ENCODE measurements at regions not wholly inside any gene's neighbourhood (a gene's known extent, or its start where the extent isn't known, plus 50 kb on each side); places are given as distances from the start of the nearest gene placed in this dataset.

DNA sequence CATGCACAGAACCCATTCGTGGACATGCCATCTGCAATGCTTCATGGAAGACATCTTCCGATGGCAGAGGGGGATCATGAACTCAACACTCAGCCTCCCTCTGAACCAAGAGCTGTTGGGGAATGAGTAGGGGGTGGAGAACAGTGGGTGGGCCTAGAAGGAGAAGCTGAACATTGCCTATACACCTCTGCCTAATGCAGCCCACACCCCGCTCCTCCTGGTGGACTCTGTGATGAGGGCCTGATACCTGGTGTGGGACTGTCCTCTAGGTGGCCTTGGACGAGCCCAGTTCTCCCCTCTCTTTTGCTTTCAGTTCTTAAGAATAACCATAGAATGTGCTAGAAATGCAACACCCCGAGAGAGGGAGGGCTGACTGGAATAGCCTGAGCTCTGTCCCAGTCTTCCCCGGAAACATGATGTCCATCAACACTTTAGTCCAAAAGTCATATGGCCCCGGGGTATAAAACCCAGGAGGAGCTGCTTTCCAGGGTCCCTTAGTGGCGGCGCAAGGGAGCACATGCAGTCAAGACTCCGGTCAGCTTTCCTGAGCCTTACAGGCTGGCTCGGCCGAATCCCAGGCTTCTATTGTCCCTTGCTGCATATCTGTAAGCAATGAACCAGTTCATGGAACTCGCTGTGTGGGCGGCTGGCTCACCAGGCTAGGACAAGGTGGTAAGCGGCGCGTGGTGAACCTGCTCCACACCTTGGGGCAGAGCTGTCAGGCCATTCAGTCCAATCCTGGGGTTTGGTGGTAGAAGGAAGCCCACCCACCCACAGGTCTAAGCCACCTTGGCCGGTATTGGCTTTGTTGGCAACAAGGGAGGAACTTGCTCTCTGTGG, 216.9 kb downstream of the CTTN start:
- Mint-ChIP-seq H3K27me3 (peaks cover 2% of the 10 kb centered on the region), H3K4me3 (no peak overlapping the region), H3K36me3 (no peaks in the 10 kb centered on the region), H3K27ac (no peak overlapping the region), H3K9me3 (peaks cover 2% of the 10 kb centered on the region), H3K4me1 (ENCODE audit: low read depth) (no peaks in the 10 kb centered on the region)
- DNase-seq = no peak
- ChIA-PET CTCF (no interaction called here), POLR2A (no interaction called here)
- intact Hi-C loops (cut with micrococcal nuclease) = no loop called here

DNA sequence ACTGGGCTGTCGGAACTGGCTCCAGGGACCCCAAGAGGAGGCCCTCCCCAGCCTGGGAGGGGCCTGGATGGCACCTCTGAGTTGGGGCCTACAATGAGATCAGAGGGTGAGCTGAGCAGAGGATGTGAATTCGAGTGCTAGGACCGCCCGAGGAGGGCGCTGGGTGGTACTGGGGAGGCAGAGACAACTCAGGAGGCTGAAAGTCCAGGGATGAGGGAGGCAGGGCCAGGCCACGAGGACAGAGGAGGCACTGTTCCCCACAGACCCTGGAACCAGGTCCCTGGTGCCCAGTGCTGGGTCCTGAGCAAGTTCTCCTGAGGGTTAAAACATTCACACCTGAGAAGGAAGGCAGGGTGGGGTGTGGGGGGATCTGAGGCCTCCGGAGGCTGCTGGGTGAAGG, 218.0 kb downstream of the CTTN start:
- H3K9me3 Mint-ChIP-seq = peaks cover 7% of the 10 kb centered on the region
- intact Hi-C loops (cut with micrococcal nuclease) = no loop called here
- no peaks in the 10 kb centered on the region for H3K4me1 Mint-ChIP-seq (ENCODE audit: low read depth)
- H3K4me3 Mint-ChIP-seq = no peak overlapping the region
- no peaks in the 10 kb centered on the region for H3K36me3 Mint-ChIP-seq
- no peak for DNase-seq
- CTCF ChIA-PET = no interaction called here
- POLR2A ChIA-PET = no interaction called here
- H3K27ac Mint-ChIP-seq = no peak overlapping the region
- no peaks in the 10 kb centered on the region for H3K27me3 Mint-ChIP-seq

DNA sequence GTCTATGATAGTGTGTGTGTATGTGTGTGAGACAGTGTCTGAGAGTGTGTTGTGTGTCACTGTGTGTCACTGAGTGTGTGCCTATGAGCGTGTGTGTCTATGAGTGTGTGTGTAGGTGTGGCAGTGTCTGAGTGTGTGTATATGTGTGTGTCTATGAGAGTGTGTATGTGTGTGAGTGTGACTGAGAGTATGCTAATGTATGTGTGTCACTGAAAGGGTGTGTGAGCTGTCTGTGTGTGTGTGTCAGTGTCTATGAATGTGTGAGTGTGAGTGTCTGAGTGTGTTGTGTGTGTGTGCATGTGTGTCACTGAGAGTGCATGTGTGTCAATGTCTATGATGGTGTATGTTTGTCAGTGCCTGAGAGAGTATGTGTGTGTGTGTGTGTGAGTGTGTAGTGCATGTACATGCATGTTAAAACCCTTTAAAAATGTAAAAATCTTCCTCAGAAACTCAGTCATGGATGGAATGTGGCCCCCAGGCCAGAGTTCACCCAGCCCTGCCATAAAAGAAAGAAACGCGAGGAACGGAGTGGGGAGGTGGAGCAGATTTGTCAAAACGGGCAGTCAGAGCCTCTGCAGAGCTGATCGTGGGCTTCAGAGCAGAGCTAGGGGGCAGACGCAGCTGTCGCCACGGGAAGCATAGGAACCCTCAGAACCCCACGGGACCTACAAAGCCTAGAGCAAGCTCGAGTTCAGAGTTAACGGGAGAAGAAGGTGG, 218.8 kb downstream of the CTTN start:
- ChIA-PET CTCF (no interaction called here), POLR2A (no interaction called here)
- peaks cover 7% of the 10 kb centered on the region for H3K9me3 Mint-ChIP-seq
- no peak overlapping the region for H3K27ac Mint-ChIP-seq
- H3K36me3 Mint-ChIP-seq = no peaks in the 10 kb centered on the region
- H3K4me1 Mint-ChIP-seq (ENCODE audit: low read depth) = no peaks in the 10 kb centered on the region
- H3K4me3 Mint-ChIP-seq = no peak overlapping the region
- H3K27me3 Mint-ChIP-seq = no peaks in the 10 kb centered on the region
- no peak for DNase-seq
- intact Hi-C loops (cut with micrococcal nuclease) = no loop called here

DNA sequence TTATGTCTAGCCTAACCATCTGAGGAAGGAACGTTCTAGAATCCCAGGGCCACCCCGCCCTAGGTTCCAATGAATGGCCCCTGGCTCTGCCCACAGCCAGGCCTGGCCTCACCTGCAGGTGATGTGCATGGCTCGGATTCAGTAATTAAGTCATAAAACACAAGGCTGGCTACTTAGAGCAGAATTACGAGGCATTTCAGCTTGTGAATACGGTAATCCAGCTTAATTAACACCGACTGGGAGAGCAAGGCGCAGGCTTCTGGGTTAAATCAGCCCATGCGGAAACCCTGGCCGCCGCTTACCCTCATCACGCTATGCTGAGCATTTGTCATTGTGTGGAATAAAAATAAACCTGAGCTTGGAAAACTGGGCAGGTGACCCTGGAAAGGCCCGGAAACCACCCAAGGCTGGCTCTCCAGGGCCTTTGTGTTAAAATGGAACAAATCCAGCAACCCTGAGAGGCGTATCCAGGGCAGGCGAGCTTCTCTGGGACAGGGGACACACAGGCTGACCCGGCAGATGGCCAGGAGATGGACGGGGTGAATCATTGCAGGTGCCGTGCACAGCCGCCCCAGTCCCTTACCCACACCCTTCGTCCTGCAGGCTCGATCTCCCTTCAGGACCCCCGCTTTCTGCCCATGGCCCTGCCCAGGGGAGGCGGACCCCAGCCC, 220.2 kb downstream of the CTTN start:
- Mint-ChIP-seq H3K27ac (no peak overlapping the region), H3K4me3 (no peak overlapping the region), H3K9me3 (peaks cover 7% of the 10 kb centered on the region), H3K4me1 (ENCODE audit: low read depth) (no peaks in the 10 kb centered on the region), H3K27me3 (no peaks in the 10 kb centered on the region), H3K36me3 (no peaks in the 10 kb centered on the region)
- POLR2A ChIA-PET = no interaction called here
- no peak for DNase-seq
- CTCF ChIA-PET = no interaction called here
- intact Hi-C loops (cut with micrococcal nuclease) = no loop called here

DNA sequence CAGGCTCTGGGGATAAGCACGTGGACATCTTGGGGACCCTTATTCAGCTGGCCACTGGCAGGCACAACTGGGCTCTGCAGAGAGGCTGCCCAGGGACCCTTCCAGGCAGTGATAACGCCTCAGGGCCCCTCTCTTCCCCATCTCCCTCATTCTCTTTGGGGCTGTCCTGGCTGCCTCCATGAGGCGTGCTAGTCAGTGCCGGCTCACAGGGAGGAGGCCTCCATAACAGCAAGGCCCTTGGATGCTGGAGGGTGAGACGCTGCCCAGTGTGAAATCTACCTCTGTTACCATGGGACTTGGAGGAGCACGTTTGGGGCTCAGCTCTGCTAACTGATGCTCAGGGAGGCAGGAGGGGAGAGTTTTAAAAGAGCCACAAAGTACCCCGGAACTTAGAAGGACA, 221.3 kb downstream of the CTTN start:
- ChIA-PET POLR2A (no interaction called here), CTCF (no interaction called here)
- Mint-ChIP-seq H3K27ac (no peak overlapping the region), H3K27me3 (no peaks in the 10 kb centered on the region), H3K4me1 (ENCODE audit: low read depth) (no peaks in the 10 kb centered on the region), H3K4me3 (no peak overlapping the region), H3K36me3 (no peaks in the 10 kb centered on the region), H3K9me3 (peaks cover 7% of the 10 kb centered on the region)
- intact Hi-C loops (cut with micrococcal nuclease) = no loop called here
- no peak for DNase-seq

DNA sequence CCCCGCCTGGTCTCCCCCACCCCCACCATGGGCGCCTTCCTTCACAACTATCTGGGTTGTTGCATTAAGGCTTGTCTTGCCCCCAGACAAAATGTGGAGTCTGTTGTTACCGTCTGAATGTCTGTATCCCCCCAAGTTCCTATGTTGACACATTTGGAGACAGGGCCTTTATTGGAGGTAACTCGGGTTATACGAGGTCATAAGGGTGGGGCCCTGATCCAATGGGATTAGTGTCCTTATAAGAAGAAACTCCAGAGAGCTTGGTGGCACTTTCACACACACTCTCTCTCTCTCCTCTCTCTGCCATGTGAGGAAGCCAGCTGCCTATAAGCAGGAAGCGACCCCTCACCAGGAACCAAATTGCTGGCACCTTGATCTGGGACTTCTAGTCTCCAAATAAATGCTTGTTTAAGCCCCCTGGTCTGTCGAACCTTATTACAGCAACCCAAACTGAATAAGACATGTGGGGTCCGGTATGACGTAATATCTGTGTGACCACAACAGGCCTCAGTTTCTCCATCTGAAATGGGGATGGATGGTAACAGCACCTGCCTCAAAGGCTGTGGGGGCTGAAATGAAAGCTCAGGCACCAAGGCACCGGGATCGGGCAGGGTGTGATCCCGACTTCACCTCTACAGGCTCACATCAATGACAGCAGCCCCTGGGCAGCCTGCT, 222.3 kb downstream of the CTTN start:
- intact Hi-C loops (cut with micrococcal nuclease) = no loop called here

DNA sequence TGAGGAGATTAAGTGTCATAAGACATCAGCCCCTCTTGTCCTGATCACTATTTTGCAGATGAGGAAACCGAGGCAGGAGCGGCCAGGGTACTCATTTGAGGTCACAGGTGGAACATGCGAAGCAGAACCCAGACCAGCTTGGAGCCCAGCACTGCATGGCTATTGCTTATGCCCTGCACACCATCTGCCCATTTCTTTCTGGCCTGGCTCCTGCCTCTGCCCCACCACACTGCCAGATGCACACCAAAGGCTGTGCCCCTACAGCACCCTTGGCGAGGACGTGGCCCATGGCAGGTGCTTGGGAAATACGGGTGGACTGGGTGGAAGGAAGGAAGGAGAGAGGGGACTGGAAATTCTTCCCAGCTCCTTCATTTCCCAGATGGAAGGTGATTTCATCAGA, 222.9 kb downstream of the CTTN start:
- intact Hi-C loops (cut with micrococcal nuclease) = no loop called here
- CTCF ChIA-PET = no interaction called here
- Mint-ChIP-seq H3K27ac (no peak overlapping the region), H3K9me3 (peaks cover 5% of the 10 kb centered on the region), H3K27me3 (peaks cover 2% of the 10 kb centered on the region), H3K4me3 (no peak overlapping the region), H3K36me3 (no peaks in the 10 kb centered on the region), H3K4me1 (ENCODE audit: low read depth) (no peaks in the 10 kb centered on the region)
- POLR2A ChIA-PET = no interaction called here
- DNase-seq = no peak

More for the DNA sequence above, 222.3 kb downstream of the CTTN start:
- no peak overlapping the region for H3K27ac Mint-ChIP-seq
- H3K36me3 Mint-ChIP-seq = no peaks in the 10 kb centered on the region
- H3K9me3 Mint-ChIP-seq = peaks cover 5% of the 10 kb centered on the region
- no peaks in the 10 kb centered on the region for H3K4me1 Mint-ChIP-seq (ENCODE audit: low read depth)
- CTCF ChIA-PET = no interaction called here
- DNase-seq = no peak
- no peaks in the 10 kb centered on the region for H3K27me3 Mint-ChIP-seq
- POLR2A ChIA-PET = no interaction called here
- no peak overlapping the region for H3K4me3 Mint-ChIP-seq

DNA sequence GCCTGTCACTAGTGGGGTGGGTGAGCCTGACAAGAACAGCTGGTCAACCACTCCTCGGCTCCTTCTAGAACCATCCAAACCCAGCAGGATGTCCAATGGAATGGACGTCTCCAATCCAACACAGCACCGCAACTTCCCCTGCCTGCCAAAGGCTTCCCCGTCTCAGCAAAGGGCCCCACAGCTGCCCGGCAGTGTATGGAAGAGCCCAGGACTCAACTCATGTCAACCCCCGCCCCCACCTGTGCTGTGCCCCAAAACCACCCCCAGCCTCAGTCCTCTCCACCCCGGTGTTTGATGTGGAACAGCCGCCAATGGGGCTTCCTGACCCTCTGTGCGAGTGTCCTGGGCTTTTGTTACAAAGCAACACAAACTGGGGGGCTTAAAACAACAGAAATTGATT, 223.8 kb downstream of the CTTN start:
- Mint-ChIP-seq H3K27ac (no peak overlapping the region), H3K4me3 (no peak overlapping the region), H3K36me3 (no peaks in the 10 kb centered on the region), H3K4me1 (ENCODE audit: low read depth) (no peaks in the 10 kb centered on the region), H3K27me3 (peaks cover 3% of the 10 kb centered on the region), H3K9me3 (peaks cover 5% of the 10 kb centered on the region)
- ChIA-PET POLR2A (no interaction called here), CTCF (no interaction called here)
- intact Hi-C loops (cut with micrococcal nuclease) = no loop called here
- no peak for DNase-seq

DNA sequence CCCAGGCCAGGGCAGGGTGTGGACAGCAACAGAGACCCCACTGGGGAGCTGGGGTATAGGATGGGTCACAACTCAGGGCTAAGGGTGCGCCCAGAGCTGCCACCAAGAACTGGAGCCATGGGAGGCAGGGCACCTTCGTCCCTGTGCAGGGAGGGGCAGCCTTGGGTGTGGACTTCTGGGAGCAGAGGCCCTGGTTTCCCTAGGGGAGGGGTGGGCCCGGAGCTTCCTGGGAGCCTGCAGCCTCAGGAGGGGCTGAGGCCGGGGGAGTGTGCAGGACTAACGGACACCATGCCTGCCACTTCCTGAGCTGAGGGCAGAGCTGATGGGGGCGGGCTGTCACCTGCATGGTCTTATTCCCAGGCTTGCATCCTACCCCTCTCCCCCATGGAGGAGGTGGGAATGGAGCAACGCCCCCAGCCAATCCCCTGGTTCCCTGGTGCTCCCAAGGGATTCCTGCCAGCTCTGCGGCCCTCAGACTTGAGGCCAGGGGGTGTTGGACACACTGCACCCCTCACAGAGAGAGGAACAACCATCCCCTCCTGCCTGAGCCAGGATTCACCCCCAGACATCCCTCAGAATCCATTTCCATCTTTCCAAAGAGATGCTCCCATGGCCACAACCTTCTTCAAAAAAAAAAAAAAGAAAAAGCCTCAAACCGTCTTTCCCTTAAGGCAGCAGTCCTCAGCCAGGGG, 225.7 kb downstream of the CTTN start:
- no peaks in the 10 kb centered on the region for H3K36me3 Mint-ChIP-seq
- no peak overlapping the region for H3K27ac Mint-ChIP-seq
- intact Hi-C loops (cut with micrococcal nuclease) = no loop called here
- H3K9me3 Mint-ChIP-seq = peaks cover 5% of the 10 kb centered on the region
- DNase-seq = no peak
- H3K4me3 Mint-ChIP-seq = no peak overlapping the region
- ChIA-PET POLR2A (no interaction called here), CTCF (no interaction called here)
- H3K27me3 Mint-ChIP-seq = peaks cover 9% of the 10 kb centered on the region
- H3K4me1 Mint-ChIP-seq (ENCODE audit: low read depth) = no peaks in the 10 kb centered on the region

DNA sequence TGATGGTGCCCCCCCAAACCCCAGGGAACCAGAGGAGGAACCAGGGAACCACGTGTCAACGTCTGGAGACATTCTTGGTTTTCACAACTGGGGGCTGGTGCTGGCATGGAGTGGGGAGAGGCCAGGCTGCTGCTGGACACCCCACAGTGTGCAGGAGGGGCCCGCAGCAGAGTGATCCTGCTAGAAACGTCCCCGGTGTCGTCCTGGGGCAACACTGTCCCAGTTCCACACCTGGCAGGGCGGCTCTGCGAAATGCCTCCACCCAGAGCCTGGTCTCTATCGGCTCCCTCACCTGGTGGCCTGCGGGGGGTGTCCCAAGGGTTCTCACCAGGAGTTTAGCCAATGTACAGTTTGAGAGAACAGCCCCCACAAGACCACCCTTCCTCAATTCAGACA, 226.3 kb downstream of the CTTN start:
- Mint-ChIP-seq H3K27me3 (peaks cover 9% of the 10 kb centered on the region), H3K36me3 (no peaks in the 10 kb centered on the region), H3K9me3 (peaks cover 5% of the 10 kb centered on the region), H3K4me3 (no peak overlapping the region), H3K27ac (no peak overlapping the region), H3K4me1 (ENCODE audit: low read depth) (no peaks in the 10 kb centered on the region)
- intact Hi-C loops (cut with micrococcal nuclease) = no loop called here
- ChIA-PET CTCF (no interaction called here), POLR2A (no interaction called here)
- no peak for DNase-seq

DNA sequence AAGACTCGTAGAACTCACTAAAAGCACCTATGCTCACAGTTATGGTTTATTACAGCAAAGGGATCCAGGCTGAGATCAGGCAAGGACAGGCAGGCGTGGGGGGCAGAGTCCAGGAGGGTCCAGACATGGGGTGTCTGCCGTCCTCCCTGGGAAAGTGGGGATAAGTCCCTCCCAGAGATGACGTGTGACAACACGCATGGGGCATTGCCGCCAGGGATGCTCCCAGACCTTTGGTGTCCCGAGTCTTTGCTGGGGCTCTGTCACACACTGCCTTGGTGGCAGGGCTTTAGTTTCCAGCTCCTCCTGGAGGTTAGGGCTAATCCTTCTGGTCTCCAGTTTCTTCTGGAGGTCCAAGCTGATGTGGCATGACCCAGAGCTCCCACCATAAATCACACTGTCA, 226.7 kb downstream of the CTTN start:
- POLR2A ChIA-PET = no interaction called here
- Mint-ChIP-seq H3K27ac (no peak overlapping the region), H3K4me3 (no peak overlapping the region), H3K36me3 (no peaks in the 10 kb centered on the region), H3K4me1 (ENCODE audit: low read depth) (no peaks in the 10 kb centered on the region), H3K27me3 (peaks cover 9% of the 10 kb centered on the region), H3K9me3 (peaks cover 5% of the 10 kb centered on the region)
- no peak for DNase-seq
- intact Hi-C loops (cut with micrococcal nuclease) = no loop called here
- CTCF ChIA-PET = no interaction called here
